Tongue (tissue), 1 donor: ENCODE measurements at regions not wholly inside any gene's neighbourhood (a gene's known extent, or its start where the extent isn't known, plus 50 kb on each side); places are given as distances from the start of the nearest gene placed in this dataset.
A peak's percentile ranks its signal among the peaks of the same experiment; 100 is the strongest.

Experiments
- DNase-seq: peaks from one replicate; pipeline ENCODE4 v3.0.0-alpha.2; 2015

- DNase-seq: no peak
Observed at GRCh38 chr7:35533902-35534301, 161.0 kb downstream of the HERPUD2 start.

DNA sequence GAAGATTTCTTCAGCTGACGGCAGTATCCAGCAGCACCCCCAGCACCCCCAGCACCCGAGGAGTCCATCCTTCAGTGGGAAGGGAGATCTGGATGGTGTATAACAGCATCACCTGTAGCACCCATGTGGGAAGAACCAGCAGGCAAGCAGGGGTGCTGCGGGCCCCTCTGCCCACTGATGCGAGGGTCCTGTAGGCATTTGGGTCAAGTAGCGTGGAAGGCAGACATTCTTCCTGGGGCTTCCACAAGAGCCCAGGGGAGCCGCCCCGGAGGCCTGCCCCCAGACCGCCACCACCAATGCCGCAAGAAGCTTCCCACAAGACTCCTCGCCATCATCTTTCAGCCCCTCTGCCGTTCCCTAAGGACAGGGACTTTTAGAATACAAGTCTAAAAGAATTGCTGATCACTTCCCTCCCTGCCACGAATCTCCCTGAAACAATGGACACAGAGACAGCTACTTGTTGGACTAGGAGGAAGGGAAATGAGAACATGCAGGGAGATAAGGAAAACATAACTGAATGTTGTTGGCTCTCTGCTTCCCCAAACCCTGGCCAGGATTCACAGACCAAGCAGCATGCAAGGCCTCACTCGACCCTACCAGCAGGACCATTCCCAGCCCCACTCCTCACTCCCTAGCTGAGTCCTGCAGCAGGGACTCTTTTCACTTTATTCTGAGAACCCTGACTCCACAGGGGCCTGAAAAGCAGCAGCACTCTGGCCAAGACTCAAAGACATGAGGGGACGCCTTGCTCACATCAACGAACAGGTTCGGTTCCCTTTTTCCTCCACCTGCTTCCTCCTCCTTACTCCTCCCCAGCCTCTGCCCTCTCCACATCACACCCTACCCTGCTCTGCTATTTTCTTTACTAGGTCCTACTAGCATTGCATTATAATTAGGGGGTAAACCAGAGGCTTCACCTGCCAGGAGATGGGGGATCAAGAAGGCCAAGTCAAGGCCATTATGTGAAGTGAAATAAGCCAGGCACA lies 164.5 kb downstream of the HERPUD2 start:
- no peak for DNase-seq

DNA sequence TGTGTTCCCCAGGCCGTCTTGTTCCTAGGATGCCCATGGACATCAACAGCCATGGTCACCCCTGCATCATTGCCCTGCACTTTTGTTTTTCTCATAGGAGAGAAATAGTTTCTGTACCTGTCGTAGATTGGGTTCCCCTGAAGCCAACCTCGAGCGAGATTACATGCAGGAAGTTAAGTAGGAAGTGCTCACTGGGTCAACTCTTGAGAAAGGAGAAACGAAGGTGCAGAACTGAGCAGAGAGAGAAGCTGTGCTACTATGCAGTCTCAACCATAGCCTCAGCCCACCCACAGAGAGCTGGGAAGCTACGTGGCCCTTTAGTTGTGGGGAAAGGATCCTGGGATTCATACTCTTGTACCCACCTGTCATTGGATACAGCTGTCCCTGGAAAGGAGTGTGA lies 165.2 kb downstream of the HERPUD2 start:
- DNase-seq: no peak

- no peak for DNase-seq
Observed at GRCh38 chr7:35528381-35528977, 166.5 kb downstream of the HERPUD2 start.

DNA sequence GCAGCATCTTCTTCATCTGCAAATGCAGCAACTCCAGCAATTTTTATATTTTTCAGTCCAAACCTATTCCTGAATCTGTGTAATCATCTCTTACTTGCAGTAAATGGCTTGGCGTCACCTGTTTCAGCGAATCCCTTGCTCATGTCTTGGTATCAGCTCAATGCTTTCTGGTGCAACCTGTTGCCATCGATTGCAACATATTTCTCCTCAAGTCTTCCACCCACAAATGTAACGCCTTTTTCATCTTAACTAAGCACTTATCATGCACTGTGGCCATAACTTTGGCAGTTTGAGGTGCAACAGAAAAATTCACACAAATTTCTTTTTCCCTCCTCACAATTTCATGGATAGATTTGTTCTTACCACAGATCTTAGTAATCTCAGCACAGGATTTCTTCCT lies 168.3 kb downstream of the HERPUD2 start:
- no peak for DNase-seq

DNA sequence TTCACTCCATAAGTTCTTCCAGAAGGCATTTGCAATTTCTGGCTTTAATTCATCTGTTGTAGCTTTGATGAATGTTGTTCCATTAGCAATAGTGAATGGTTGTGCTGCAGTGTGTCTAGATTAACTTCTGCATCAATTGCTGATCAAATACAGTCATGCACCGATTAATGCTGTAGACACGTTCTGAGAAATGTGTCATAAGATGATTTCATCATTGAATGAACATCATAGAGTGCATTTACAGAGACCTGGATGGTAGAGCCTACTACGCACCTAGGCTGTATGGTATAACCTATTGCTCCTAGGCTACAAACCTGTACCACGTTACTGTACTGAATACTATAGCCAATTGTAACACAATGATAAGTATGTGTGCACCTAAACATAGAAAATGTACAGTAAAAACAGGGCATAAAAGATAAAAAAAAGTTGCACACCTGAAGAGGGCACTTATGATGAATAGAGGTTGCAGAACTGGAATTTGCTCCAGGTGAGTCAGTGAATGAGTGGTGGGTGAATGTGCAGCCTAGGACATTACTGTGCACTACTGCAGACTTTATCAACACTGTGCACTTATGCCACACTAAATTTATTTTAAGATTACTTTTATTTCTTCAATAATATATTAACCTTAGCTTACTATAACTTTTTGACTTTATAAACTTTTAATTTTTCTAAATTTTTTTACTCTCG lies 170.7 kb downstream of the HERPUD2 start:
- DNase-seq: no peak

DNA sequence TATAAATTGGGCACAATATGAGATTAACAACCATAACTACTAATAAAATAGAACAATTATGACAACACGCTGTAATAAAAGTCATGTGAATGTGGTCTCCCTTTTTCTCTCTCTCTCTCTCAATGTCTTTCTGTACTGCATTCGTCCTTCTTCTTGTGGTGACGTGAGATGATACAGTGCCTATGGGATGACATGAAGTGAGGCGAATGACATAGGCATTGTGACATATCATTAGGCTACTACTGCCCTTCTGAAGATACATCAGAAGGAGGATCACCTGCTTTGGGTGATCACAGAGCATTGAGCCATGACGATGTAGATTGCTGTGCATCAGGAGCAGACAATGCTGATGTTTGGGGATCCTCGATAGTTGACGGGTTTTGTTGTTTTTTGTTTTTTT lies 171.6 kb downstream of the HERPUD2 start:
- no peak for DNase-seq

GRCh38 chr7:35522697-35523096 lies 172.2 kb downstream of the HERPUD2 start:
- DNase-seq: no peak

DNA sequence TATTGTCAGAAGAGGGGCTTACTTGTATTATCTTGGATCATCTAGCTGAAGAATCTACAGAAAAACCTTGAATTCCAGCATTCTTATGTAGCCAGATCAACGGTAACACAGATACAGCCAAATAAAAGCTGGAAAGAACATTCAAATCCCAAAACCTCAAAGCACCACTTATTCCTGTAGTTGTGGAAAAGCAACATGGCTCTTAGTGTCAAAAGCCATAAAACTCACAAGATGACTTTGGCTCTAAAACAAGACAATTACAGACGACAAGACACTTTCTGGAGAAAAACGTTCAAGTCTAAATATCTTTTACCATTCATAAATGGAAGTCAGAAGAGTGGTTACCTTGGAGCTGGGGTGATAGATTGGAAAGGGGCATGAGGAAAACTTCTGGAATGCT lies 173.0 kb downstream of the HERPUD2 start:
- peak; percentile 19 for DNase-seq

GRCh38 chr7:35520810-35521625 lies 173.9 kb downstream of the HERPUD2 start:
- no peak for DNase-seq

- DNase-seq: peak; percentile 93
Observed at GRCh38 chr7:35519971-35520809, 174.7 kb downstream of the HERPUD2 start.

DNA sequence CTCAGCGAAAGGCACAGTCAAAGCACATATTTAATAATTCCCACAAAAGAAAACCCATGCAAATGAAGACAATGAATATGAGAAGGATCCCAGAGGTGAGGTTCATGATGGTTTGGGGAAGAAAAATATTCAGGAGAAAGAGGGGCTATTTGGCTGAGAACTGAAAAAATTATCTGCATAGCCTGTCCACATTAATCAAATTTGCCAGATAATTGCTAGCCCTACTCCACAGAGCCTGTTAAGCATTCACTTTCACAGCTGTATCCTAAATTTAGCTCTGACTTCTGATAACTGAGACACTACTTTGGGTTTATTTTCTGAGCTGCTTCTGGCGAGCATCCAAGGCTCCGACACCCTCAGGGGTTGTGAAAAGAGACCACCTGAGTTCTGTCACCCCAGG lies 176.2 kb downstream of the HERPUD2 start:
- no peak for DNase-seq

- DNase-seq: no peak
Observed at GRCh38 chr7:35516498-35516897, 178.4 kb downstream of the HERPUD2 start.

GRCh38 chr7:35513828-35514227 lies 181.1 kb downstream of the HERPUD2 start:
- no peak for DNase-seq

DNA sequence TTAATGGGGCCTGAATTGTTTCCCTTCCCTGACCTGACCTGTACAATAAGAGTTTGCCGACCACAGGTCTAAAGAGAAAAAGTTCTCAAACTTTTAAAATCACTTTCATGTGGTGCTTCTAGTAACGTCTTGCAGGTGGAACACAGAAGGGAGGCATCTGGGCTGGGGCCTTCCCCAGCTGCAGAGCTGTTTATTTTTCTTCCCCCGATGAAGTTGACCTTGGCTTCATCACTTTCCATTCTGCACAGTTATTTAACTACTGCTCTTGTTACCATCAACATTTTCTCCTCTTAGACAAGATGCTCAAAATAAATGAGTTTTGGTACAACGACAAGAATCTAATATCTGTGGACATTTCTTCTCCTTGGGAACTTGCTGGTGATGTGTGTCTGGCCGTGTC lies 181.7 kb downstream of the HERPUD2 start:
- DNase-seq: peak; percentile 63

DNA sequence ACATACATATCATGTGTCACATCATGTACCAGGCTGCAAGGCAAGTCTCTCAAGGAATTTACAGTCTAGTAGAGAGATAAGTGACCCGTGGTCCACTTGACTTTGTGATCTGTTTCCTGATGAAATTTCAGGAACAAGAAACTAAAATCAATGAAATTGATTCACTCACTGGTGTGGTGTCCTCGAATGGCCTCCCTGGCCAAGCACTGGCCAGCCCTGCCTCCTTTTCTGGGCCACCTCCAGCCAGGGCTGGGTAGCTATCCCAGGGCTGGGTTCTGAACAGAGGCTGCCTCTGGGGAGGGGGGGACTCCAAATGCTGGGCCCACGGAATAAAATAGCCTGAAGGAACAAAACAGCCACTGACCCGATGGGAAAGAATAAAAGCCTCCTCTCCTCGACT lies 182.2 kb downstream of the HERPUD2 start:
- no peak for DNase-seq

GRCh38 chr7:35508623-35509400 lies 186.1 kb downstream of the HERPUD2 start:
- DNase-seq: no peak

DNA sequence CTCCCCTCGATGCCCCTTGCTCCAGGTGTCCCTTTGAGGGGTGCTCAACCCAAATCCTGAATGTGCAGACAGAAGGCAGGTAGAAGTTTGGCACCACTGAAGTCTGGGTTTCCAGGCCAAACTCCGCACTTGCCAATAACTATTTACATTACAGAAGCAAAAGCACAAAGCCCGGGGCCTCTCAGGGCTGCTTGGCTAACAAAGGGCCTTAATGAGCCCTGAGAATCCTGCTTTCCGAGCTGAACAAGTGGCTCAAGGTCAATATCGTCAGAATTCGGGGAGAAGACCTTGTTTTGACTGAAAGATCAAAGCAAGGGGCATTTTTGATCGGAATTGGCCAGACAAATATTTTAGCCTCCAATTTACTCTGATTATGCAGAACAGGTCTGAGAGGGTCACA lies 189.9 kb downstream of the HERPUD2 start:
- DNase-seq: no peak

GRCh38 chr7:35504365-35504764 lies 190.6 kb downstream of the HERPUD2 start:
- DNase-seq: no peak

- no peak for DNase-seq
Observed at GRCh38 chr7:35501681-35502080, 193.3 kb downstream of the HERPUD2 start.
